SJSA1 (cell line): ENCODE measurements at regions not wholly inside any gene's neighbourhood (a gene's known extent, or its start where the extent isn't known, plus 50 kb on each side); places are given as distances from the start of the nearest gene placed in this dataset.

Experiments
- DNase-seq, 2 experiments: peaks; one replicate each; pipeline ENCODE4 v3.0.0-alpha.2; 2015 to 2020; ENCODE audit warnings: low spot score in 2 of 2, low read depth in 1 of 2
- H3K27ac ChIP-seq: fragments of 250-450 bp; sonication (Bioruptor Pico); 2 replicates; pipeline ENCODE4 v1.5.1; 2020; ENCODE audit warnings: mild to moderate bottlenecking, moderate library complexity
- H3K27me3 ChIP-seq: fragments of 250-450 bp; sonication (Bioruptor Pico); replicated peaks from 2 replicates; pipeline ENCODE4 v1.5.1; 2020; ENCODE audit warnings: mild to moderate bottlenecking, moderate library complexity
- H3K36me3 ChIP-seq: fragments of 250-450 bp; sonication (Bioruptor Pico); 2 replicates; pipeline ENCODE4 v1.5.1; 2020; ENCODE audit warnings: mild to moderate bottlenecking
- H3K4me1 ChIP-seq: fragments of 250-450 bp; sonication (Bioruptor Pico); replicated peaks from 2 replicates; pipeline ENCODE4 v1.6.1; 2021; ENCODE audit warnings: mild to moderate bottlenecking
- H3K4me3 ChIP-seq: fragments of 250-450 bp; sonication (Bioruptor Pico); 2 replicates; pipeline ENCODE4 v1.5.1; 2020; ENCODE audit warnings: mild to moderate bottlenecking
- H3K9me3 ChIP-seq: fragments of 250-450 bp; sonication (Bioruptor Pico); replicated peaks from 2 replicates; pipeline ENCODE4 v1.5.1; 2020; ENCODE audit warnings: mild to moderate bottlenecking

DNA sequence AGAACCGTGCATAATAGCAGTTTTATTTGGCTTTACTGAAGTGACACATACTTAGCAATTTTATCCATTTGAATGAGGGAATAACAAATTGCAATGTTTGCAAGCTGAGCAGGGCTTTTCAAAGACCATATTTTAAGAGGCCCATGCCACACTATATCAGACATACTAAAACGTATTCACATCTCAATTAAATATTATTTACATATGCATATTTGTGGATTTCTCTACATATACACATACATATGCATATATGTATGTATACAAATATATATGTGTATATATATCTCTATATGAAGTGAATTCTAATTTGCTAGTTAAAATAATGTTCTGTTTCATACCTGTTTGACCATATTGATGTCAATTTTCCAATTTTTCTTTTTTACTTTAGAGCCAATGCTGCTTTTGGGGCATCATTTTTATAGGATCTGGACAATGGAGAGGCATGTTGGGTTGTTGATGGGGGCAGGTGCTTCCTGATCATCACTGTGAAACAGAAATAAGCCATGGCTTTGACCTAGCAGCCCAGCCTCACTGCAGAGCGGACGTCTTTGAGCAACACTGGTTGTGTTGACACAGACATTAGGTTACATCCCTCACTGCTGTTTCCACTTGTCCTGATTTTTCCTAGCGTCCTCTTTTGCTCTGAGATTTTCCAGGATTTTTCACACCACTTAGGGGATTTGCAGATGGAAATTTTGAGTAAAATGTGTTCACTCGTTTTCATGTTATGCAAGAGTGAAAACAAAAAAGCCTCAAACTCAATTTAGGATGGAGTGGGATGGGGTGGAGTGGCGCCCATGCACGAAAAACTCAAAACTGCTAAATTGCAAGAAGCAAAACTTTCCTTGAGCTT is 56.9 kb downstream of the RDH14 start:
- H3K4me1 ChIP-seq: no peaks in the 10 kb centered on the region
- H3K27me3 ChIP-seq: no peaks in the 10 kb centered on the region
- H3K27ac ChIP-seq: no peak overlapping the region
- no peak for DNase-seq
- H3K9me3 ChIP-seq: no peaks in the 10 kb centered on the region
- no peaks in the 10 kb centered on the region for H3K36me3 ChIP-seq
- no peak overlapping the region for H3K4me3 ChIP-seq

DNA sequence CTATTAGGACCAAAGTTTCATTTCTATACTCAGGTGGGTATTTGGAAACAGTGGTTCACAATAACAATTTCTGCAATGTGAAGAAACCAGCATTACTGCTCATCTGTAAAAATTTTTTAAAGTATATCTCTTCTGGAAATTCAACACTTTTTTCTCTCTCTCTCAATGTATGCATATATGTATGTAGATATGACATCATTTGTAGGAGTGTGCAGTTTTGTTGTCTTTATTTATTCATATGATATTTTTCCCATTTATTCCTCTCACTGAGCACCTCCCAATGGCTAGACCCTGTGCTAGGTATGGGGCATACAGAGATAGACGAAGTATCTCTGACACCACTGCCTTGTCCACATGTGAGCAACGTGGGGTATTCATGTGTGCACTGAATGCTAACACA is 58.3 kb downstream of the RDH14 start:
- Histone ChIP-seq H3K27ac (no peak overlapping the region), H3K27me3 (no peaks in the 10 kb centered on the region), H3K9me3 (no peaks in the 10 kb centered on the region), H3K4me1 (no peaks in the 10 kb centered on the region), H3K36me3 (no peaks in the 10 kb centered on the region), H3K4me3 (no peak overlapping the region)
- DNase-seq: no peak

DNA sequence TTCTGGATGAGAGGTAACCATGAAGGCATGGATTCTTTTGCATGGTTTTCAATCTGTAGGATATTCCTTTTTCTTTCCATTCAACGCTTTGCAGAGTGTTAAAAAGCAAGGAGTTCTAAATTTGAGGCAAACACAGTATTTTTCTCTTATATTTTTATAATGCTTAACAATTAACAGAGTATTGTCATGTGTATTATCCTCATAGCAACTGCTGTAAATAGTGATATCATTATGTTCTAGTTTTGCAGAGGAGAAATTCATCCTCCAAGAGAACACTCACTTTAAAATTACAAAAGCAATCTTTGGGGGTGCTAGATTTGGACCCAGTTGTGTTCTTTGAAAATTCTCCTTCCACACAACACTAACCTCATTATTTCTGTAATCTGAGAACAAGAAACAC is 58.7 kb downstream of the RDH14 start:
- DNase-seq: no peak
- no peaks in the 10 kb centered on the region for H3K4me1 ChIP-seq
- no peaks in the 10 kb centered on the region for H3K36me3 ChIP-seq
- no peak overlapping the region for H3K4me3 ChIP-seq
- H3K27ac ChIP-seq: no peak overlapping the region
- no peaks in the 10 kb centered on the region for H3K27me3 ChIP-seq
- no peaks in the 10 kb centered on the region for H3K9me3 ChIP-seq

DNA sequence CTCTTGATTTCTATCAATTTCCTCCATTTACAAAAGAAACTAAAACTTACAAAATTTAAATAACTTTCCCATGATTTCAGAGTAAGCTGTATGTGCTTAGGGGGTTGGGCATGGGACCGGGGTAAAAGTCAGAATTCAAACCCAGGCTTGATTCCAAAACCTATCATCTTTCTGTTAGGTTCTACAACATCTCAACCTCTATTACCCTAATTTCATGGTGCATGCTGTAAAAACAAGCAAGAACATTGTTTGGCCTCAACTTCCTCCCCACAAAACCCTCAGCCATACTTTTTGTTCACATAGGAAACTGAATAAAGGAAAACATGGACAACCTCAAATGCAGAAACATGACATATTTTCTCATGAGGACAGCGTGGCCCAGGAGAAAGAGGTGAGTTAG is 59.3 kb downstream of the RDH14 start:
- DNase-seq: no peak
- Histone ChIP-seq H3K36me3 (no peaks in the 10 kb centered on the region), H3K27ac (no peak overlapping the region), H3K9me3 (no peaks in the 10 kb centered on the region), H3K27me3 (no peaks in the 10 kb centered on the region), H3K4me1 (no peaks in the 10 kb centered on the region), H3K4me3 (no peak overlapping the region)

DNA sequence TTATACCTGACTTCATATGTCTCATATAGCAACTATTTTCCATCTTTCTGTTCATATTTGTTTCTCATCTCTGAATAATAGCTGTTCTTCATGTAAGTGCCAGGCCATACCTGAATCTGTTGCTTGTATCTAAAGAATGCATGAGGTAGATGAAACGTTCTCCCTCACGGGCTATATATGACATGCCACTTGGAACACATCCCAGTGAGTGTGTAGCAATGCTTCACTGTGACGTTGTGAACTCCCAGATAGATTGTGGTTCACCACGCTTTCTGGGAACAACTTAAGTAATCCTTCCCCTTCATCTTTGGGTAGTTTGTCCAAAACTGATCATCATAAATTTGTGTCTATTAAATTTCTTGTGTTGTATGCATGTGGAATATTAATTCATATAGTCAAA is 60.1 kb downstream of the RDH14 start:
- Histone ChIP-seq H3K36me3 (no peaks in the 10 kb centered on the region), H3K4me3 (no peak overlapping the region), H3K9me3 (no peaks in the 10 kb centered on the region), H3K27ac (no peak overlapping the region), H3K4me1 (no peaks in the 10 kb centered on the region), H3K27me3 (no peaks in the 10 kb centered on the region)
- DNase-seq: no peak

DNA sequence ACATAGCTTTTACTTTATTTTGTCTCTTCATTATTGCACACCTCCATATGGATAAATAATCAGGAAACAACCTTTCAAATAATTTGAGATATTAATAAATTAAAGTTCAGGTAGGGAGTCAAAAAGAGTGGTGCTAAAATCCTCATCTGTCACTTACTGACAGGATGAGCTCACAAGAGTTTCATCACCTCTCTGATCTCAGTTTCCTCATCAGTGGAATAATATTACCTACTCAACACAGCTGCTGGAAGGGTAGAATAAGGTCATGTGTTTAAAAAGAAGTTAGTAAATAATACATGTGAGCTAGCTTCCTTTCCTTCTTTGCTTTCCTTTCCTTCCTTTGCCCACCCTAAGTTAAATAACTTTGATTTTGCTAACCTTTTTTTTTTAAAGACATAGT is 61.9 kb downstream of the RDH14 start:
- H3K9me3 ChIP-seq: no peaks in the 10 kb centered on the region
- H3K27ac ChIP-seq: no peak overlapping the region
- H3K4me3 ChIP-seq: no peak overlapping the region
- H3K4me1 ChIP-seq: no peaks in the 10 kb centered on the region
- no peaks in the 10 kb centered on the region for H3K27me3 ChIP-seq
- no peak for DNase-seq
- no peaks in the 10 kb centered on the region for H3K36me3 ChIP-seq

DNA sequence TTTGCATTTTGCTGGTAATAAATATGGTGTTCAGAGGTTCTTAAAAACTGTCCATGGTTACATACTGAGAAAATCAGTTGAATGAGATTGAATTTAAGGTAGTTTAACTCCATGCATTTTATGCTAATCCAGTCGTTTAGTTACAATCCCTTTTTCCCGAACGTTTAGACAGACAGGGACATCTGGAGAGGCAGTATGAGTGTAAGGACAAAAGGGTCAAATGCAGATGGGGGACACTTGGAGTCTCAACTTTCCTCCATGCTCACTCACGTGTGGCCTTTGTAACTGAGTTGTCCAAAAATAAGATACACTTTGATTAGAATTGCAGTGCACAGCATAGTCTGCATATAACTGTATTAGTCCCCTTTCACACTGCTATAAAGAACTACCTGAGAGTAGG is 63.9 kb downstream of the RDH14 start:
- Histone ChIP-seq H3K27me3 (no peaks in the 10 kb centered on the region), H3K4me1 (no peaks in the 10 kb centered on the region), H3K27ac (no peak overlapping the region), H3K4me3 (no peak overlapping the region), H3K9me3 (no peaks in the 10 kb centered on the region), H3K36me3 (no peaks in the 10 kb centered on the region)
- no peak for DNase-seq

DNA sequence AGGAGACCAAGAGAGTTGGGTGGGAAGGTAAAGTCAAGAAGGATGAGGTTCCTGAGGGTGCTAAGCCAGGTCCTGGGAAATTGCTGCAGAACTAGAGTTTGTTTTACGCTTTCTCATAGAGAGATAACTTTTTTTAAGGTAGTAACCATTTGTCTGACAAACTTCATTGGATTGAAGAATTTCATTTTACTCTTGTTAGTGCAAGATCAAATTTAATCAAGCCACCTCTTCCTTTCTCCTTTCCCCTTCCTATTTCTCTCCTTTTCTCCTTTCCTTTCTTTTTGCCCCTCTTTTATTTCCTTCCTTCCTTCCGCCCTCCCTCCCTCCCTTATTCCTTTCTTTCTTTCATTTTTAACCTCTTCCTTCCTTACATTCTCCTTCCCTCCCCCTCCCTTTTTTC is 65.4 kb downstream of the RDH14 start:
- no peaks in the 10 kb centered on the region for H3K9me3 ChIP-seq
- no peaks in the 10 kb centered on the region for H3K27me3 ChIP-seq
- DNase-seq: no peak
- H3K4me1 ChIP-seq: no peaks in the 10 kb centered on the region
- H3K36me3 ChIP-seq: no peaks in the 10 kb centered on the region
- no peak overlapping the region for H3K4me3 ChIP-seq
- H3K27ac ChIP-seq: no peak overlapping the region

DNA sequence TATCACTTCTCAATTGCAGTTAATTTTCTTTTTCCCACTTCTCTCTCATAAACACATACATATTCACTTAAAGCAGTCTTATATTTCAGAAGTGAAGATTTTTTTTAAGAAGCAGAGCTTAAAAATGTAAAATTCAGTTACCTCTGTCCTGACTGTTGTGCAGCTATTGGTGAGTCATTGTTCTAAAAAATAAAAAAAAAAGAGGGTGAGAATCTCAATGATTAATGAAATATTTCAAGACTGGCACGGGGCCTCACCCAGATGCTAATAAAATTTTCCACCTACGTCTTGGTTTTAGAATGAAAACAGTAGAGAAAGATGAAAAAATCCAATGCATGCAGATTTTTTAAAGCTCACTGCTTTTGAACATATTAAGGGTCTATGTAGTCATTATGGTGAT is 67.7 kb downstream of the RDH14 start:
- Histone ChIP-seq H3K27me3 (no peaks in the 10 kb centered on the region), H3K36me3 (no peaks in the 10 kb centered on the region), H3K9me3 (no peaks in the 10 kb centered on the region), H3K4me1 (no peaks in the 10 kb centered on the region), H3K4me3 (no peak overlapping the region), H3K27ac (no peak overlapping the region)
- DNase-seq: no peak

DNA sequence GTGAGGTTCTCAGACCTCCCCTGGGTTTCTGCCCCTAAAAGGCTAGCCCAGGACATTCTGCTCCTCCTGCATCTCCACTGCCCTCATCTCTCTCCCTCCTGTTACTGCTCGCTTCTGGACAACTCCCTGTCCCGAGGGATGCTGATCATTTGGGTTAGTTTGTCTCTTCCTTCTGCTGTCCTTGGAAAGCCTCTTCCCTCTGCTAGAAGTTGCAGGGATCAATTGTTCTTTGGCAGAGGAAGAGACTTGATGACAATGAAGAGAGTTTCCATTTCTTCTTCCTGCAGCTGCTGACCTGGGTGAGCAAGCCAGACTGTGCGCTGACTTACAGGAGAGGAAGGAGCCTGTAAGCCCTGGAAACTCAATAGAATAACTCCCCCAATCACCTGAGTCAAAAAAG is 68.9 kb downstream of the RDH14 start:
- Histone ChIP-seq H3K36me3 (no peaks in the 10 kb centered on the region), H3K27ac (no peak overlapping the region), H3K9me3 (no peaks in the 10 kb centered on the region), H3K27me3 (no peaks in the 10 kb centered on the region), H3K4me1 (no peaks in the 10 kb centered on the region), H3K4me3 (no peak overlapping the region)
- no peak for DNase-seq

DNA sequence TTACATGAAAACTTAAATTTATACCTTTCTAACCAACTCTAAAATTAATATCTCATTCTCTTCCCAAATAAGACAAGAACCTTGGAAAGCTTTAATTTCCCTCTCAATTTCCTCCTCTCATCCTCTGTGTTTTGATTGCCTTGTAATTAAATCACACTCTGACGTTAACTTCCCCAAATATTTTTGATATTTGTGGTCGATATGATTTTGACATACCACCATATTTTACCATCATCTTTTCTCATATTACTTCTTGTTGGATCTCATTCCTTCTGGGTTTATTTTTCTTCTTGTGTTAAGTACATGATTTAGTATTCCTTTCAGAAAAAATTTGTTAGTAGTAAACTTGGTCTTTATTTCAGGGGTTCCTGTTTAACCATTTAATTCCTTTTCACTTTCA is 69.6 kb downstream of the RDH14 start:
- Histone ChIP-seq H3K36me3 (no peaks in the 10 kb centered on the region), H3K4me1 (no peaks in the 10 kb centered on the region), H3K9me3 (no peaks in the 10 kb centered on the region), H3K27me3 (no peaks in the 10 kb centered on the region), H3K27ac (no peak overlapping the region), H3K4me3 (no peak overlapping the region)
- no peak for DNase-seq

DNA sequence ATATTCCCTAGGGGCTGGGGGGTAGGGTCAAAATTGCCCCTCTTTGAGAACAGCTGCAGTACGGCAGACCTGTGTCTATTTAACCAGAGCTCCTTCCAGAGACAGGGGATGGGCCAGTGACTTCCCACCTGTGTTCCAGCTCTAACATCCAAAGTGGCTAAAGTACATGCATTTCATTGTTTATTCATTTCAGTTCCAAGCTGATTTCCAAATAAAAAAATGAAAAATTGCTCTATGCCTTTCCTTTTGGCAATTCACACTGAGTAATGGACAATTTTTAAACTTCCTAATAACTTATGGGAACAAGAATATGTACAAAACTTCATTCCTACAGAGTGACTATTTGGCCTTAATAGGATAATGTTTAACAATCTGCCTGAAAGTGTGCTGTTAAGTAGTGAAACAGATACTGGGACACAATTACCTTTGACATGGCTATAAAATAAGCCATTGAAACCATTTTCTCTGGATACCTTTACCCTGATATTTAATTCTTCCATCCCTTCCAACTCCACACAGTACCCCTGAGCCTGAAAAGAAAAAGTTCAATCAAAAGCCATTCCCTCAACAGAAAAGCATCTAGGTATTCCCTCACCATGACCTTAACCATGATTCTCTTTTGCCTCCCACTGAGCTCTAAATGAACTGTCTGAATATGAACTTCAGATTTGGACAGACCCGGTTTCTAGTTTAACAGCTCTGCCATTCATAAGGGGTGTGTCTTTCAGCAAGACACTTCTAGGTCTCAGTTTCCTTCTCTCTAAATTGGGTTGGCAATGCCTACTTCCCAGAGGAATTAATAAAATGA is 73.1 kb downstream of the RDH14 start:
- Histone ChIP-seq H3K4me1 (no peaks in the 10 kb centered on the region), H3K27me3 (no peaks in the 10 kb centered on the region), H3K4me3 (no peak overlapping the region), H3K36me3 (no peaks in the 10 kb centered on the region), H3K27ac (no peak overlapping the region), H3K9me3 (no peaks in the 10 kb centered on the region)
- no peak for DNase-seq

DNA sequence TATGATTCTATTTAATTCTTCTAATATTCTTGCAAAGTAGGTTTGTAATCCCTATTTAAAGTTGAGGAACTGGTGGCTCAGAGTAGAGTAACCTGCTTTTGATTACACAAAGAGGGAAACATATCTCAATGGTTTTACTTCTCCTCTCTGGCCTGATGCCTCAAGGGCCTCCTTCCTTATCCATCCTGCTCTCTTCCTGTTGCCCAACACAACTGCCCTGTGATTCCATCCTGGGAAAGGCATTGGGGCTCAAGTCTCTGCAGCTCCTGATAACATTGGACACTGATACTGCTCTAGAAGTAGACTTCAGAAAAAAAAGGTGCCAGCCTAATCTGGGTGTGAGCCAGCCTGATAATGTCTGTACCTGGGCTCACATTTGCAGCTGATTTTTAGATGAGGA is 75.8 kb downstream of the RDH14 start:
- H3K27ac ChIP-seq: no peak overlapping the region
- H3K36me3 ChIP-seq: no peaks in the 10 kb centered on the region
- H3K4me1 ChIP-seq: no peaks in the 10 kb centered on the region
- no peaks in the 10 kb centered on the region for H3K9me3 ChIP-seq
- no peak for DNase-seq
- no peaks in the 10 kb centered on the region for H3K27me3 ChIP-seq
- no peak overlapping the region for H3K4me3 ChIP-seq

DNA sequence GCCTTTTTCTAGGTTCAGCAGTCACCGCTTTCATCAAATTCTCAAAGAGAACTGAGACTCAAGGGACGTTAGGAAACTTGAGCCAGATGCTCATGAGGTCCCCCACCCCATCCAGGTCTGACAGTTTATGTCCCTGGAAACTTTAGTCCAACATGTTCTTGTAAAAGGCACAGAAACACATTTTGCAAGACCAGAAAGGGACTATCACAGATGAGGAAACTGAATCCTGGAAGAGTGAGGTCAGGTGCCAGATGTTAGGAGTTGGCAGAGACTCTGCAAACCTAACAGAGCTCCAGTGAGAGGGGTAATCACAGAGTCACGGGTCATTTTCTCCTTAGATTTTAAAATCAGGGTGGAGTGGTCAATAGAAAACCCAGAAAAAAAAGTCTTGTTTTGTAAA is 76.6 kb downstream of the RDH14 start:
- Histone ChIP-seq H3K27ac (no peak overlapping the region), H3K4me3 (no peak overlapping the region), H3K9me3 (no peaks in the 10 kb centered on the region), H3K27me3 (no peaks in the 10 kb centered on the region), H3K36me3 (no peaks in the 10 kb centered on the region), H3K4me1 (no peaks in the 10 kb centered on the region)
- DNase-seq: no peak
